ENCODE measurements at regions not wholly inside any gene's neighbourhood (a gene's known extent, or its start where the extent isn't known, plus 50 kb on each side); places are given as distances from the start of the nearest gene placed in this dataset.
"Not testable (repeated sequence)": the region's sequence is repeated elsewhere in the genome, so short reads cannot be mapped to it uniquely, and the experiment has no call there.

DNA sequence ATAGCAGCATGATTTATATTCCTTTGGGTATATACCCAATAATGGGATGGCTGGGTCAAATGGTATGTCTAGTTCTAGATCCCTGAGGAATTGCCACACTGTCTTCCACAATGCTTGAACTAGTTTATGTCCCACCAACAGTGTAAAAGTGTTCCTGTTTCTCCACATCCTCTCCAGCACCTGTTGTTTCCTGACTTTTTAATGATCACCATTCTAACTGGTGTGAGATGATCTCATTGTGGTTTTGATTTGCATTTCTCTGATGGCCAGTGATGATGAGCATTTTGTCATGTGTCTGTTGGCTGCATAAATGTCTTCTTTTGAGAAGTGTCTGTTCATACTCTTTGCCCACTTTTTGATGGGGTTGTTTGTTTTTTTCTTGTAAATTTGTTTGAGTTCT, 54.0 kb upstream of the GPR89A start:
- not testable (repeated sequence) for ATAC-seq, DNase-seq

DNA sequence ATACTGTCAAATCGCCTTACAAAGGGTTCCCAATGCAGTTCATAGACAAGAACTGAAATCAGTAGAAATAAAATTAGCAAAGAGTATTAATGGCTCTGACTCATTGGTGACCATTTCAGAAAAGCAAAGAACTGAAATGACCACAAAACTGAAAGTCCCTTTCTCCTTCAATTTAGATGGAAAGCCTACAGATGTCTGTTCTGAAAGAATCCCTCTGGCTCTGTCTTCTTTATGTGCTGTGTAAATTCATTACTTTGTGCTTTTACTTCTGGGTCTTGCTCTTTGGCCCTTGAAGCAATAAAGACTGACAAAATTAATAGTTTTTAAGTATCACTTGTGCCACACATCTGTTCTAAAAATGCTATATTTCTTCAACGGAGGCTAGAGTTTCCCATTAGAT, 62.7 kb upstream of the GPR89A start:
- ATAC-seq (no peak), DNase-seq (no peak)

DNA sequence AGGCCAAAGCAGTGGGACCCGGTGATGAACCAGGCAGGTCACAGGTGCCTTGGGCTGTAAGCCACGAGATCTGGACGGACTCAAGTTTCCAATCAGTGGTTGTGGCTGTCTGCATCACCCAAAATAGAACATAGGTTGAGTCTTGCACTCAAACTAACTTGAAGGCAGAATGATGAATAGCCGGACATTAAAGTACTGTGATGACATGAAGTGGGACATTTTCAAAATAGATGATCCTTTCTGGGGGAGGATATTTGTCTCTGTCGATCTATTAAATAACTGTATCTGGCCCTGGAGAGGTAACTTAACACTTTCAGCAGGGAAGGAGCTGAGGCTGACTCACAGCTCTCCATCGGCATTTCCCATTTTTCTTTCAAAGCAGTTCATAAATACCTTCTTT, 66.1 kb upstream of the GPR89A start:
- not testable (repeated sequence) for ATAC-seq, DNase-seq

DNA sequence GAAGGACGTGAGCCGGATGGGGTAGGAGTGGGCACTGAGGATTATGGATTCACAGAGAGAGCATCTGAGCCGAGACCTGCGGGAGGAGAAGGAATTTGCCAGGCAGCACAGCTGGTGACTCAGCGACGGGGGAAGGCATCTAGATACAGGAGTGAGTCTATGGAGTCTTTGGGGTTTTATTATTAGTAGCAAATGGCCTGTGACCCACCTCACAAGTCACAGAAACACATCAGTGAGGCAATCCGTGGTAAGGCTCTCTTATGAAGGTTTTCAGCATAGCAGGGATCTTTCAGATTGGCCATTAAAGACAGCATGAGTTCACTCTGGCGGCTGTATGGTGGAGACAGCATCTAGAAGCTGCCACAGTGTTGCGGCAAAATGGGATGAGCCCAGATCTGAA, 66.5 kb upstream of the GPR89A start:
- ATAC-seq, DNase-seq: not testable (repeated sequence)

DNA sequence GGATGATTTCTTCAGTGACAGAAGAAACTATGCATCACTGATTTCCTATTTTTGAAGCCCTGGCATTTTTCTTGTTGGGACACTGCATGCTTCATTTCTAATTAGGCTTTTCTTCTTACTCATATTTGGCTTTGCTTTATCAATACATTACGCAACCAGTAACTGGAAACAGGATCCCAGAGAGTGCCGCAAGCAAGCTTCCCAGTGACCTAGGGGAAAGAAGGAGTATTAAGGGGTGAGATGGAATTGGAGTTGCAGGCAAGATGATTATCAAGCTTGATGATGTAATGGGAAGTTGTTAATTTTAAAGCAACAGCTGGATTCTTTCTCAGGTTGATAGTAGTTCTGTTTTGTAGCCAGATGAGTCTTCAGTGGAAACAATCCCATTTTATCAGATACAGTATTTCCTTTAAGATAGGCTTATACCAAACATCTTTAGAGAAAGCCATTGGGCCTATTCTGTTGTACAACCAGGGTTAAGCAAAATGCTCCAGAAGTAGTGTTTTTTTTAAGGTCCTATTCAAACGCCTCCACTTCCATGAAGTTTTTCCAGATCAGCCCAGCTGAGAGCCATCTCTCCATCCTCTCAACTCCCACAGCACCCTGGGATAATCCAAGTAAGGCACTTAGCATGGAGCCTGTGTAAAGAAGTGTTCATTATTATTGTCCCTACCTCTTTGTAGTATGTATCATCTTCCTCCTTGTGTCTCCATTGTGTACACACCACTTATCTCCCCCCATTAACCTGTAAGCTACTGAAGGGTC, 69.5 kb upstream of the GPR89A start:
- not testable (repeated sequence) for DNase-seq, ATAC-seq

DNA sequence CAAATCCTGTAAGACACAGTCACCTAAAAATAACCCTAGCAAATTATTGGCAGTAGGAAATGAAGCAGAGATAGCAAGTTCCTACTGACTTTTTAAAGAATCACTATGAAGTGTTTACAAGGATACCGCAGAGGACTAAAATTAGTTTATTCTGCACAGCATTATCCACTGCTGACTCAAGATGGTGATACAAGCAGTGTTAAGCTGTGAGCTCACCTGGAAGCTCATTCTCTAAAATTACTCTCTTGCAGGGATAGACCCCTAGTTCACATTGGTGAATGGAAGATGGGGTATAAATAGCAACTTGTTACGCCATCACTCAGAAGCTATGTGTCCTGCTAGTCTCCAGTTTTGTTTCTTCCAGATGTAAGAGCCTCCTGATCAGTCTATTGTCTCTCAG, 70.8 kb upstream of the GPR89A start:
- DNase-seq, ATAC-seq: not testable (repeated sequence)

DNA sequence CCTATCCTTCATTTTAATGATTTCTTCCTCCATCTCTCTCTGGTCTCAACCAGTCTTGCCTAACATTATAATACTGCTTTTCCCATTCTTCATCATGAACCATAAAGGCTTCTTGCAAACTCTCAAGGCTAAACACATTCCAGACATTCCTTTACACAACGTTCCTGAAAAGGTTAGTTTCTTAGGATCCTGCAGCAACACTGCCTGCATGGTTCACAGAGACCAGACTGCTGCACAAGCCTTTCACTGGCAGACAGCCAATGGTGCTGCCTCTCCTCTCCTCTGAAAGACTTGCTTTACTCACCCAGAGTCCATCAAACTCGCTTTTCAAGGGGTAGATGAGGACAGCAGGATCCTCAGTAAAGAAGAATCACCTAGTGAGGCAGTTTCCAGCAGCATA, 72.3 kb upstream of the GPR89A start:
- DNase-seq, ATAC-seq: not testable (repeated sequence)

DNA sequence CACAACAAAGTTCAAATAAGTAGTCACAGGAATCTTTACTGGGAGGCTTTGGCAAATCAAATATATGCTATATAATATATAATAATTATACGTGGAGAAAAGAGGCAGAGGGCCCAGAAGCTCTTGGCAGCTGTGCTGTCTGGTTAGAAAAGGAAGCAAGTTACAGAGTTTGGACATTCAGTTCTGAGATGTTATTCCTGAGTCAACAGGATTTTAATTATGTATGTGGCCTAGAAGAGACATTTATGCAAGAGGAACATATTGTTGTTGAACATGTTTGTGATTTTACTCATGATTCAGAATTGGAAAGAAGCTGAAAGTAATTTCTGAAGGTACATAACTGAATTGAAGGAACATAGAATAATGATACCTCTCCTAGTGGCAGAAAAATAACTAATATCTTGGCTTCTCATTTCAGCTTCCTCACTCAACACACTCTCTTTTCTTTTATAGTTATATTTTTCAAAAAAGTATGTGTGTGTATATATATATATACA, 79.7 kb upstream of the GPR89A start:
- not testable (repeated sequence) for DNase-seq, ATAC-seq

DNA sequence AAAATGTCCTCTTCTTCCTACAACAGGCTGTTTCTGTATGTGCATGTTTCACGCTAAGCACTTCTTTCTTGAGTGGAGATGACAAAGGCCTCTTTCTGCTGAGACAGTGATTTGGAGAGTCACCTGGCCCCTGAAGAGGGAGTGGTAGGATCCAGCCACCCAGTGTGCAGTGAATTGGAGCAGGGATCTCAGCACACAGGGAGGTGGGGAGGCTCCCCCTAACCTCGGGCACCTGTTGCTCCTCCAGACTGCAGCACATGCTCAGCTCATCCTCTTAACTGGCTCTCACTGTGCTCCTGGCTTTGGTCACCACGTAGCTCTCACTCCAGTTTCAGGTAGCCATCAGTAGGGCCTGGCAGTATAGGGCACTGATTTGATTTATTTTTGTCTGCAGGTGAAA, 87.6 kb upstream of the GPR89A start:
- not testable (repeated sequence) for ATAC-seq, DNase-seq

DNA sequence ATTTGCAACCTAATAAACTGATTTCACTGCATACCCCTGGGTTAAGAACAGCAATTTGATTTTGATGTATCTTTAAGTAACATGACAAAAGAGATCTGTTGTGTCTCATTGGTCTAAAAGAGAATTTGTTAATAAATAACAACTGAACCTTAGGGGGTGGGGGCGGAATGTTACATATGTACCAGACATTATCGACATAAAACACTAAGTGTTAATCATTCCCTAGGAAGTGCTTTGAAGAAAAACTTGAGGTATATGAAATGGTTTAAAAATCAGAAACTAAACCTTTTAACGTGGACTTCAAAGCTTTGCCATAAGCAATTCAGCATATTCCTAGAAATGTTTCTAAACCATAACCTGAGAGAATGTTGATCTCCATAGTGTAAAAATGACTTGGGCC, 88.5 kb upstream of the GPR89A start:
- not testable (repeated sequence) for DNase-seq, ATAC-seq

DNA sequence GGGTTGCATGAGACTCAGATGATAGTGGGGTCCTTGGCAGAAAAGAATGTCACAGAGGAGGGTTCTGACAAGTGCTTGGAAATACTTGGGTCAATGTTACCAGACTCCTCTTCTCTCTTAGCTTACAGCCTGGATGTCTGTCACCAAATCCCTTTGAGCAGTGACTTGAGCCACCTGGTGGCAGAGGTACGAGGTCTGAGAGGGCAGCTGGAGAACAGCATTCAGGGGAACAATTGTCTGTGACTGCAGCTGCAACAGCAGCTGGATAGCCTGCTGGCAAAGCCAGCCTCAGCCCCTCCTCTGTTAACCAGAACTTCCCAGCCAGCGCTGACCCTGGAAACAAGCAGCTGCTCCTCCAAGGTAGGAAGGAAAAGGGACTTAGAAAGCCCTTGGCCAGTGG, 87.6 kb upstream of the NBPF20 start:
- ATAC-seq, DNase-seq: not testable (repeated sequence)

DNA sequence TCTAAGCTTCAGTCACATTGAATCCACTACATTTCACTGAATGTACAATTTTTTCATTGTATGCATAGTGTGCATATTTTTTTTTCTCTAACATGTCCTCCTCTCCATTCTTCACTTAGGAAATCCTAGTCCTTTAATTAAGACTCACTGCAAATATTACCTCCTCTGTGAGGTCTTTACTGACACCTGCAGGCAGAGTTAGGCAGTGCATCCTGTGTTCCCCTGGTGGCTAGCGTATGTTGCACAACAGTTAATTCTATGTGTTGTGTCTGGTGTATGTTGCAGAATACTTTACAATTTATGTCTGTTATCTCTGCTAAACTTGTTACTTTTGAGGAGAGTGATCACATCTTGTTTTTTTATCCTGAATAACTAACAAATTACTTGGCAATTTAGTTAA, 82.7 kb upstream of the NBPF20 start:
- DNase-seq, ATAC-seq: not testable (repeated sequence)

DNA sequence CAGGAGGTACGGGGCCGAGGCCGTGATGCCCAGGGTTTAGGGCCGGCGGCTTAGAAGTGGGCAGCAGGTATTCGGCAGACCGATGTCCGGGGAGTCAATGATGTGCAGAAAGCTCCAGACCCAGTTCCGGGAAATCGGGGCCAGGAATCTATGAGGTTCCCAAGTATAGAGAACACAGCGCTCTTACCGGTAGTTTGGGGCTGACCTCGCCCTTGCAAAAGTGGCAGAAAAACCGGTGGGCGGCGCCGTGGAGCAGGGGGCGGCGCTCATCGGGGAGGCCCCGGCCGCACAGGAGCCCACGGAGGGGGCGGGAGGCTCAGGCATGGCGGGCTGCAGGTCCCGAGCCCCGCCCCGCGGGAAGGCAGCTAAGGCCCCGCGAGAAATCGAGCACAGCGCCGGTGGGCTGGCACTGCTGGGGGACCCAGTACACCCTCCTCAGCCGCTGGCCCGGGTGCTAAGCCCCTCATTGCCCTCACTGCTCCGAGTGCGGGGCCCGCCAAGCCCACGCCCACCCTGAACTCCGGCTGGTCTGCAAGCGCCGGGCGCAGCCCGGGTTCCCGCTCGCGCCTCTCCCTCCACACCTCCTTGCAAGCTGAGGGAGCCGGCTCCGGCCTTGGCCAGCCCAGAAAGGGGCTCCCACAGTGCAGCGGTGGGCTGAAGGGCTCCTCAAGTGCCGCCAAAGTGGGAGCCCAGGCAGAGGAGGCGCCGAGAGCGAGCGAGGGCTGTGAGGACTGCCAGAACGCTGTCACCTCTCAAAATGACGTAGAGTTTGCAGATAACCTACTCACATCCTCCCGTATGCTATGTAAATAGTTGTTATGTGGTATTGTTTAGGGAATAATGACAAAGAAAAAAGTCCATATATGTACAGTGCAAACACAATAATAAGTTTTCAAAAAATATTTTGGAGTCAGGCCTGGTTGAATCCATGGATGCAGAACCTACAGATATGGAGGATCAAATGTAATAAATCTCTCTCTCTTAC, 80.6 kb upstream of the NBPF20 start:
- not testable (repeated sequence) for DNase-seq, ATAC-seq

DNA sequence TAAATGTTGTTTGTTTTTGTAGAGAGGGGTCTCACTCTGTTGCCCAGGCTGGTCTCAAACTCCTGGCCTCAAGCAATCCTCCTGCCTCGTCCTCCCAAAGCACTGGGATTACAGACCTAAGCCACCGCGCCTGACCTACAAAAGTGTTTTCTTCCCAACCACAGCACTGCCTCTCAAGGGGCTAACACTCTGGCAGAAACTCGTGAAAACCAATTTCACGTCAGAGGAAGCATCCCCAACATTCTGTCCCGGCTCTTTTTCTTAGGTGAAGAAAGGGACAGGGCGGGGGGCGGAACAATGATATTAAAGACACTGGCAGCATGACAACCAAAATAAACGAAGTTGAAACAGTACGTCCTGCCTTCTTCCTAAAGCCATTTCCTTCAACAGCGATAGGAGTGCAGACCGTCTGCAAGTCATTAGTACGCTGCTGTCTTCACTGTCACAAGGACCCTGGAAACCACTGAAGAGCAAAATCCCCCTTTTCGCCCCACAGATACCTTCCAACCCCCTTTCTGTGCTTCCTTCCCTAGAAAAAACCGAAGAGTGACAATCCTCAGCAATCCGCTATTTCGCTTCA, 79.5 kb upstream of the NBPF20 start:
- not testable (repeated sequence) for DNase-seq
- peak; percentile 48 for ATAC-seq

DNA sequence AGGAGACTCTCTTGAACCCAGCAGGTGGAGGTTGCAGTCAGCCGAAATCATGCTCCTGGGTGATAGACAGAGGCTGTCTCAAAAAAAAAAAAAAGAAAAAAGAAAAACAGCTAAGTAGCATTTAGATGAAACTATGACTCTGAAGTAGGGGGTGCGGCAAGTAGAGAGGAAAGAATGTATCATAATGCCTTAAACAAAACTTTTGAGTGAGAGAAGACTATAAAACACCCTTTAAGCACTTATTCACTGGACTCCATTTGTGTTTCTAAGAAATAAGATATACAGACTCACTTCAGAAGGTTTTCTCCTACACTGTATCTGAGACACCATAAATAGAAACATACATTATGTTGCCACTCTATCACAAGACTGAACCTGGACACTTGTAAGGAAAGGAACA, 78.9 kb upstream of the NBPF20 start:
- DNase-seq, result not testable (repeated sequence)
- peak; percentile 51 for ATAC-seq

DNA sequence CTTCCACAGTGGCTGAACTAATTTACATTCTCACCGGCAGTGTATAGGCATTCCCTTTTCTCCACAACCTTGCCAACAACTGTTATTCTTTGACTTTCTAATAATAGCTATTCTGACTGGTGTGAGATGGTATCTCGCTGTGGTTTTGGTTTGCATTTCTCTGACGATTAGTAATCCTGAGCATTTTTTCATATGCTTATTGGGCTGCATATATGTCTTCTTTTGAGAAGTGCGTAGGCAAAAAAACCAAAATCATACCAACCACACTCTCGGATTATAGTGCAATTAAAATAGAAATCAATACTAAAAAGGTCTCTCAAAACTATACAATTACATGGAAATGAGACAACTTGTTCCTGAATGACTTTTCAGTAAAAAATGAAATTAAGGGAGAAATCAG, 74.8 kb upstream of the NBPF20 start:
- peak; percentile 42 for ATAC-seq

DNA sequence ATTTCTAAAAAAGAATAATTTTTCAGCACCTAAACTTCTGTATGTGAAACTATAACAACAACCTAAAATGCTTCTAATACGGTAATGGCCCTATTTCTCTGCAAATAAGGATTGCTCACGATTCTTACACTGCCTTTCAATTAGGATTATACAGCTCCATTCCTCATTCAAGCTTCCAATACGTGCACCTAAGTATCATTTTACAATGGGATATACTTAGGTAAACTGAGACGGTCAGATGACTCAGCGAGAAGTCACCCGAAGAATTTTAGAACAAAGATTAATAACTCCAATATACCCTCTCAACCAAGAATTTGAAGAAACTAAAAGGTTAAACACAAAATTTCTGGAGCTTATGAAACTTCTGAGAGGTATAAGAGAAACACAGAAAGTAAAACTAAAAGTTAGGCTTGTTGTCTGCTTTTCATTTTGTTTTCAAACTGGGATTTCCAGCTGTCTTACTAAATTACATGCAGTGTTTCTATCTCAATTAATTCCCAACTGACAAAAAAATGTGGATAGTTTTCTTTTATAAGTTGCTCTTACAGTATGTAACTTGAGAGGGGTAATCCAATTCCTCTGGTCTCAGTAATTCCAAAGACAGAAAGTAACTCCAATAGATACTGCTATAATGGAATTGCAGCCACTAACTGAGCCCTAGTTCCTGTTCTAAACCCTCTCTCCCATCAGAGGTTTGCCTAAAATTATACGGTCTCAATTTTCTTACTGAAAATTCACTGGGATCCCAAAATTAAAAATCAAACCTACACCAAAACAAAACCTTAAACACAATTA, 69.9 kb upstream of the NBPF20 start:
- not testable (repeated sequence) for DNase-seq, ATAC-seq

More for the DNA sequence above, 74.8 kb upstream of the NBPF20 start:
- DNase-seq, result not testable (repeated sequence)

DNA sequence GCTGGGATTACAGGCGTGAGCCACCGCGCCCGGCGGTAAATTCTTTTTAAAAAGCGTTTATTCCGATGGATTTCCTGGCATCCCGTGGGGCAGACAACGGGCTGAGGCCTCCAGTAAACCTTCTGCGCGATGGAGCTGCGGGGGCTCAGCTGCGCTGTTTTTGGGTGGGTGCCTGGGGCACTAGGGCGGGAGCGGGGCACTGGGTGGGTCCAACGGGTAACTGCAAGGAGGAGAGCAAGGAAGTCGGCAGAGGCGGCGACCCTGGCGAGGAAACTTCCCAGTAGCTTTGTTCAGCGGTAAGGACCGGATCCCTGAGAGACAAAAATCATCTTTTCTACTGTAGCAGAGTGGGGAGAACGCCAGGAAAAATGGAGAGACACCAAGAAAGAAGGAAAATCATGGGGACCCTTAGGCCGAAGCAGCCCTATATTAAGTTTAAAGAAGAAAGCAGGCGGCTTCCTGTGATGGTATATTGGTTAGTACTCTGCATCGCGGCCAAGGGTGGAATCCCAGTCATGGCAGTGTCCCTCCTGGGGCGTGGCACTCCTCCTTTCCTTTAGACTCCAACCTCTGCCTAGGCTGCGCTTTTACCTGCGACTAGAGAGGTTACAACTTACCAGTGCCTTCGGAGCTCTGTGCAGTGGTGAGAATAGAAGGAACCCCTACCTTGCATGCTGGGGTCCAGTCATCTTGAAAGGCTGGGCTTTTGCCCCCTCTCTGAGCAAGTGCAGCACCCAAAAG, 63.0 kb upstream of the NBPF20 start:
- not testable (repeated sequence) for DNase-seq, ATAC-seq

DNA sequence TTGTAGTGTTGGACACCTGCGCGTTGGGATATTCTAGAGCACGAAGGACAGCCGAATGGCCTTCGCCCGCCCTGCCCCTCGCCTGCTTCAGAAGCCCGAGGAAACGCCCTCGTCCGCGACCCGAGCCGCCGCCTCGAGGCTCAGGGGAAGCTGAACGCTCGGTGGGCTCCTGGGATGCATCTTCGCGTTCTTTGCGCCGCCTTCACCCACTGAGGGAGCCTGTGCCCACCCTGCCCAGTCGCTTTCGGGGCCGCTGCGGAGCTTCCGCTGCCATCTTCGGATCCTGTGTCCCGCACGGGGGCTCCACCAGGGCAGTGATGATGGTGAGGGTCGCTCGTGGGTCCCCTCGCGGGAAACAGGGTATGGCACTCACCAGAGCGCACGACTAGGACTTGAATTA, 61.8 kb upstream of the NBPF20 start:
- ATAC-seq, result not testable (repeated sequence)
- DNase-seq, result peak; percentile 3

DNA sequence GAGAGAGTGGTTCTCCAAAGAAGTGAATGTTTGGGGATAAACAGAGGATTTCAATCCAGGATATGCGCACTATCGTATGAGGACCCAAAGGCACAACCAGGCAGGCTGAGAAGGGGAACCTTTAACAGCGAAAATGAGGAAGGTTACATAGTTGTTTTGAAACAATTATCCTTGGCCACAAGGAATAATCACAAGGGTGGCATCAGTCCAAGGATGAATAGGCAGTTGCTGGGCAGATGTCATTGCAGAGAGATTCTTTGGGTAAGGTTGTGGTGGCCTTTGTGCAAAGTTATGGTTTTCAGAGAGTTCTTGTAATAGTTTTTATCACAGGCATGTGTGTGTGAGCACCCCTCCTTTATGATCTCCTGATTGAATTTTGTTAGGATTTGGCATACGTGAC, 58.9 kb upstream of the NBPF20 start:
- not testable (repeated sequence) for ATAC-seq, DNase-seq
